KMS-11 (cell line): ENCODE measurements at regions not wholly inside any gene's neighbourhood (a gene's known extent, or its start where the extent isn't known, plus 50 kb on each side); places are given as distances from the start of the nearest gene placed in this dataset.

Source experiments
- H2AFZ ChIP-seq: fragments of 200-600 bp; sonication (generic); 2 replicates; pipeline ENCODE4 v1.6.1; 2016; ENCODE audit warnings: antibody characterized with exemption, mixed run types, low read depth
- H3K27ac ChIP-seq: fragments of 200-600 bp; sonication (generic); 2 replicates; pipeline ENCODE4 v1.6.1; 2016; ENCODE audit warnings: mild to moderate bottlenecking, mixed run types
- H3K27me3 ChIP-seq: fragments of 200-600 bp; sonication (generic); 2 replicates; pipeline ENCODE4 v1.6.1; 2017; ENCODE audit warnings: mild to moderate bottlenecking, low read depth, mixed run types, moderate library complexity; ENCODE audit not compliant: insufficient read depth
- H3K36me3 ChIP-seq: fragments of 200-600 bp; sonication (generic); 2 replicates; pipeline ENCODE4 v1.6.1; 2017; ENCODE audit warnings: mild to moderate bottlenecking, mixed run types; ENCODE audit not compliant: insufficient read depth
- H3K4me1 ChIP-seq: fragments of 200-600 bp; sonication (generic); 2 replicates; pipeline ENCODE4 v1.6.1; 2016; ENCODE audit warnings: mild to moderate bottlenecking, low read depth, mixed run types; ENCODE audit not compliant: poor library complexity, severe bottlenecking
- H3K4me2 ChIP-seq: fragments of 200-600 bp; sonication (generic); 2 replicates; pipeline ENCODE4 v1.7.0; 2016; ENCODE audit warnings: mild to moderate bottlenecking, mixed run types
- H3K4me3 ChIP-seq: fragments of 200-600 bp; sonication (generic); IDR thresholded peaks from 2 replicates; pipeline ENCODE4 v1.6.1; 2017; ENCODE audit warnings: low read depth, low read length, mixed read lengths; ENCODE audit not compliant: insufficient read depth
- H3K79me2 ChIP-seq: fragments of 200-600 bp; sonication (generic); 2 replicates; pipeline ENCODE4 v1.6.1; 2016; ENCODE audit warnings: low read depth, mixed run types; ENCODE audit not compliant: insufficient read depth
- H3K9ac ChIP-seq: fragments of 200-600 bp; sonication (generic); 2 replicates; pipeline ENCODE4 v1.6.1; 2016; ENCODE audit warnings: mild to moderate bottlenecking, mixed run types
- H4K20me1 ChIP-seq: fragments of 200-600 bp; sonication (generic); 2 replicates; pipeline ENCODE4 v1.6.1; 2016; ENCODE audit warnings: mild to moderate bottlenecking, mixed run types; ENCODE audit not compliant: insufficient read depth
- CTCF ChIP-seq: fragments of 200-600 bp; sonication (generic); conservative IDR thresholded peaks from 2 replicates; pipeline ENCODE4 v1.6.1; 2017; ENCODE audit warnings: low read depth, mild to moderate bottlenecking, antibody characterized with exemption, low read length, moderate library complexity, mixed read lengths

GRCh38 chr6:170185175-170185978 is 105.5 kb downstream of the DLL1 start:
- Histone ChIP-seq H3K27ac (no peak overlapping the region), H3K27me3 (peaks cover 14% of the 10 kb centered on the region; the same call in 1 of the 2 replicates), H2AFZ (no peak overlapping the region), H3K4me2 (no peak overlapping the region), H3K4me3 (no peak overlapping the region), H3K36me3 (no peaks in the 10 kb centered on the region), H3K4me1 (no peaks in the 10 kb centered on the region), H3K79me2 (no peaks in the 10 kb centered on the region), H3K9ac (no peak overlapping the region), H4K20me1 (no peaks in the 10 kb centered on the region)
- no peak for TF ChIP-seq CTCF

GRCh38 chr6:170184316-170184715 is 106.6 kb downstream of the DLL1 start:
- peaks cover 14% of the 10 kb centered on the region; the same call in 1 of the 2 replicates for H3K27me3 ChIP-seq
- no peak overlapping the region for H3K27ac ChIP-seq
- no peak for TF ChIP-seq CTCF
- no peaks in the 10 kb centered on the region for H3K4me1 ChIP-seq
- no peaks in the 10 kb centered on the region for H3K36me3 ChIP-seq
- H3K79me2 ChIP-seq, result no peaks in the 10 kb centered on the region
- no peaks in the 10 kb centered on the region for H4K20me1 ChIP-seq
- no peak overlapping the region for H3K4me2 ChIP-seq
- no peak overlapping the region for H3K4me3 ChIP-seq
- H3K9ac ChIP-seq, result no peak overlapping the region
- H2AFZ ChIP-seq, result no peak overlapping the region

DNA sequence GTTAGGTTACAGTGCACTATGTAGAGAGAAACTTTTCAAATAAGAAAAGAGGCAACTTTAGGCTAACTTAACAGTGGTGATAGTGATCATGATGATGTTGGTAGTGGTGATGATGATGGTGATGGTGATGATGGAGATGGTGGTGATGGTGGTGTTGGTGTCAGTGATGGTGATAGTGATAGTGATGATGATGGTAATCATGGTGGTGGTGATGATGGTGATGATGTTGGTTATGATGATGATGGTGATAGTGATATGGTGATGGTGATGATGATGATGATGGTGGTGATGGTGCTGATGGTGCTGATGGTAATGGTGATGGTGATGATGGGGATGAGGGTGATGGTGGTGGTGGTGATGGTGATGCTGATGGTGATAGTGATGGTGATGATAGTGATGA is 107.4 kb downstream of the DLL1 start:
- Histone ChIP-seq H3K79me2 (no peaks in the 10 kb centered on the region), H3K4me3 (no peak overlapping the region), H3K36me3 (no peaks in the 10 kb centered on the region), H3K4me1 (no peaks in the 10 kb centered on the region), H3K27me3 (peaks cover 8% of the 10 kb centered on the region; the same call in 1 of the 2 replicates), H2AFZ (no peak overlapping the region), H3K27ac (no peak overlapping the region), H3K9ac (no peak overlapping the region), H4K20me1 (no peaks in the 10 kb centered on the region), H3K4me2 (no peak overlapping the region)
- TF ChIP-seq CTCF, result no peak

GRCh38 chr6:170182781-170183120 is 108.1 kb downstream of the DLL1 start:
- H3K4me1 ChIP-seq, result no peaks in the 10 kb centered on the region

More at GRCh38 chr6:170182781-170183120, 108.1 kb downstream of the DLL1 start:
- Histone ChIP-seq H3K27me3 (peaks cover 2% of the 10 kb centered on the region; the same call in 1 of the 2 replicates), H3K4me3 (no peak overlapping the region), H3K4me2 (no peak overlapping the region), H3K9ac (no peak overlapping the region), H4K20me1 (no peaks in the 10 kb centered on the region), H2AFZ (no peak overlapping the region), H3K36me3 (no peaks in the 10 kb centered on the region), H3K27ac (no peak overlapping the region), H3K79me2 (no peaks in the 10 kb centered on the region)
- no peak for TF ChIP-seq CTCF
